ENCODE measurements at regions not wholly inside any gene's neighbourhood (a gene's known extent, or its start where the extent isn't known, plus 50 kb on each side); places are given as distances from the start of the nearest gene placed in this dataset.

DNA sequence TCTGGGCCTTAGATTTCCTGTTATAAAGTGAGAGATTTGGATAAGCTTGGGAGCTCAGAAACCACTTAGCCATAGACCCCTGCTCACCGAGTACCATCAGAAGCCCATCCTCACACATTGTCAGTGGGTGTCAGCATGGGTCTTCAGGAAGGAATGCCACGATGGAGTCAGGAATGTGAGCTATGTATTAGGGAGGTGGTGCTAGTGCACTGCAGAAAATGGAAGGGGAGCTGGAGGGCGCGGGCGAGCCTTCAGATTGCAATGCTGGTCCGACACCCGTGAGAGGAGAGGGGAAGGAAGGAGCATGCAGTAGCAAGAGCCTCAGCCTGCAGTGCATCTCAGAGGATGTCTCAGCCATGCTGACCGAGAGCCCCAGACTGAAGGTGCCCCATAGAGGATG lies 294.5 kb downstream of the FOXL1 start:
- Histone ChIP-seq H3K4me3 (no peak overlapping the region), H3K27ac (no peak overlapping the region), H3K9me3 (no peaks in the 10 kb centered on the region), H3K27me3 (no peaks in the 10 kb centered on the region), H3K36me3 (no peaks in the 10 kb centered on the region), H3K4me1 (no peaks in the 10 kb centered on the region)
- intact Hi-C loops (cut with DNase I), result no loop called here
- TF ChIP-seq CTCF (IDR thresholded peaks at IDR 0.05) (no peak), POLR2AphosphoS5 (IDR thresholded peaks at IDR 0.05; ENCODE audit: insufficient read depth in 1 of 2, low read depth in 1 of 2) (no peak), POLR2A (IDR thresholded peaks at IDR 0.05) (no peak)
- no peak for DNase-seq (ENCODE audit: extremely low spot score in 2 of 2)

DNA sequence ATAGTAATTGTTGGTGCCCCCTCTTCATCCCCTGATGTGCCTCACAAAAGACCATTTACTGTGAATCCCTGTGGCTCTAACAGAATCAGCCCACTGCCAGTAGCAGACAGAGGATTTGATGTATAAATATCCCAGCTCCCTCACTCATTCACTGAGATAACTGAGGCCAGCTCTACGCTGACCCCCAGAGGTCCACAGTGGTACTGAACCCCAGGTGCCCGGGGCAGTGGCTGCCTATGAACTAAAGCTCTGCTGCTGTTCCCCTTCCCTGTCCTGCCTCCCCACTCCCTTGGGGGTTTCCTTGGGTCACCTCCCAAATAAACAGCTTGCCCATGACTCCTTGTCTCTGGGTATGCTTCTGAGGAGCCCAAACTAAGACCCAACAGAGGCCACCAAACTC lies 295.8 kb downstream of the FOXL1 start:
- Histone ChIP-seq H3K36me3 (no peaks in the 10 kb centered on the region), H3K9me3 (no peaks in the 10 kb centered on the region), H3K27ac (no peak overlapping the region), H3K4me1 (no peaks in the 10 kb centered on the region), H3K27me3 (no peaks in the 10 kb centered on the region), H3K4me3 (no peak overlapping the region)
- TF ChIP-seq POLR2AphosphoS5 (IDR thresholded peaks at IDR 0.05; ENCODE audit: insufficient read depth in 1 of 2, low read depth in 1 of 2) (no peak), POLR2A (IDR thresholded peaks at IDR 0.05) (no peak), CTCF (IDR thresholded peaks at IDR 0.05) (no peak)
- intact Hi-C loops (cut with DNase I), result no loop called here
- no peak for DNase-seq (ENCODE audit: extremely low spot score in 2 of 2)

DNA sequence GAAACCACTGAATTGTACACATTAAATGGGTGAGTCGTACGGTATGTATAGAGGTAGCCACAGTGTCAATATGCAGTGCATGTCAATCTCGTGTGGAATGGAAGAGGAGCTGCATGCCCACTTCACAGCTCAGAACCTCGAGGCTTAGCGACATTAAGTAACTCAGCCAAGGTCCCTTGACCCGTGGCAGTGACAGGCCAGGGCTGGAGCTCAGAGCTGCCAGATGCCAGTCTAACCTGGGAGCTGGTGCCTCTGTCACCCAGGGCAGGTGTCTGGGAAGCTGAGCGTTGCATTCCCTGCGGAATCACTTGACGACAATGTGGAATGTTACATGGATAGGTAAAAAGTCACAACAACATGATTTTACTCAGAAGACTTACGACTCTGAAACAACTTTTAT lies 298.1 kb downstream of the FOXL1 start:
- H3K27ac ChIP-seq, result no peak overlapping the region
- TF ChIP-seq POLR2A (IDR thresholded peaks at IDR 0.05) (no peak), CTCF (IDR thresholded peaks at IDR 0.05) (no peak), POLR2AphosphoS5 (IDR thresholded peaks at IDR 0.05; ENCODE audit: insufficient read depth in 1 of 2, low read depth in 1 of 2) (no peak)
- no peaks in the 10 kb centered on the region for H3K36me3 ChIP-seq
- intact Hi-C loops (cut with DNase I), result no loop called here
- H3K4me1 ChIP-seq, result peaks cover 4% of the 10 kb centered on the region
- no peaks in the 10 kb centered on the region for H3K9me3 ChIP-seq
- H3K27me3 ChIP-seq, result no peaks in the 10 kb centered on the region
- no peak for DNase-seq (ENCODE audit: extremely low spot score in 2 of 2)
- no peak overlapping the region for H3K4me3 ChIP-seq

DNA sequence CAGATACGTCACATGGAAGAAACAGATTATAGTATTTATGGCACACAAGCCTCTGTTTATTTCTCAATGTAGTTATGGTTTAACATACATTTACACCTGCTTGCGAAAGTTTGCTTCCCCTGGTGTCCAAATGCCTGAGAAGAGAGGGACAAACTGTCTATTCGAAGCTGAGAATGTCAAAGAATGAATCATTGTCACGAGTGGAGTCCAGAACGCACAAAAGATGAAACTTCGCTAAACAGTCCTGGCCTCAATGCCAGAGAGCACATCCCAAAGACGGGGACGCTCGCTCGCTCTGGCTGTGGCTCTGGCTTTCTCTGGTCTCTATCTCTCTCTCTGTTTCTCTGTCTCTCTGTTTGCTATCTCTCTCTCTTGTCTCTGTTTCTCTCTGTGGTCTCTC lies 298.8 kb downstream of the FOXL1 start:
- H3K36me3 ChIP-seq, result no peaks in the 10 kb centered on the region
- no peaks in the 10 kb centered on the region for H3K27me3 ChIP-seq
- no peak overlapping the region for H3K4me3 ChIP-seq
- DNase-seq (ENCODE audit: extremely low spot score in 2 of 2), result no peak
- no peak overlapping the region for H3K27ac ChIP-seq
- intact Hi-C loops (cut with DNase I), result no loop called here
- H3K4me1 ChIP-seq, result peaks cover 11% of the 10 kb centered on the region
- TF ChIP-seq POLR2AphosphoS5 (IDR thresholded peaks at IDR 0.05; ENCODE audit: insufficient read depth in 1 of 2, low read depth in 1 of 2) (no peak), CTCF (IDR thresholded peaks at IDR 0.05) (no peak), POLR2A (IDR thresholded peaks at IDR 0.05) (no peak)
- H3K9me3 ChIP-seq, result no peaks in the 10 kb centered on the region

DNA sequence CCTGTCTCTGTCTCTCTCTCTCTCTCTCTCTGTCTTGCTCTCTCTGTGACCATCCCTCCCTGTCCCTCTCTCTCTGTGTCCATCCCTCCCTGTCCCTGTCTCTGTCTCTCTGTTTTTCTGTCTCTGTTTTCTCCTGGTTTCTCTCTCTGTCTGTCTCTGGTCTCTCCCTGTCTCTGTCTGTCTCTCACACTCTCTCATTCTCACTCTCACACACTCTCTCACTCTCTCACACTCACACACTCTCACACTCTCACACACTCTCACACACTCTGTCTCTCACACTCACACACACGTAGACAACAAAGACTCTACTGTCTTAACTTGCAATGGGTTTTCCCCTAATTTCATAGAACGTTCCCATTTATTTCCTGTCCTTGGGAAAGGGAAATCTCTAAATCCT lies 299.5 kb downstream of the FOXL1 start:
- no peak overlapping the region for H3K4me3 ChIP-seq
- no peak for TF ChIP-seq POLR2AphosphoS5 (IDR thresholded peaks at IDR 0.05; ENCODE audit: insufficient read depth in 1 of 2, low read depth in 1 of 2)
- TF ChIP-seq CTCF (IDR thresholded peaks at IDR 0.05), result no peak
- no peak for TF ChIP-seq POLR2A (IDR thresholded peaks at IDR 0.05)
- intact Hi-C loops (cut with DNase I), result no loop called here
- no peaks in the 10 kb centered on the region for H3K27me3 ChIP-seq
- H3K27ac ChIP-seq, result no peak overlapping the region
- H3K36me3 ChIP-seq, result no peaks in the 10 kb centered on the region
- H3K9me3 ChIP-seq, result no peaks in the 10 kb centered on the region
- no peak for DNase-seq (ENCODE audit: extremely low spot score in 2 of 2)
- peaks cover 18% of the 10 kb centered on the region for H3K4me1 ChIP-seq

Data from vagina (tissue), 2 donors.